H1 (cell line): ENCODE measurements at regions not wholly inside any gene's neighbourhood (a gene's known extent, or its start where the extent isn't known, plus 50 kb on each side); places are given as distances from the start of the nearest gene placed in this dataset.
"Not testable (repeated sequence)": the region's sequence is repeated elsewhere in the genome, so short reads cannot be mapped to it uniquely, and the experiment has no call there.

Experiments used
- CEBPB ChIP-seq: IDR thresholded peaks from 2 replicates; pipeline ENCODE4 v1.6.1; 2012; ENCODE audit warnings: low read depth, low read length
- MAFK ChIP-seq: IDR thresholded peaks from 2 replicates; pipeline ENCODE4 v1.6.1; 2012; ENCODE audit warnings: low read depth, mild to moderate bottlenecking, improper control_type of control experiment, low read length
- POLR2A ChIP-seq, 2 experiments: IDR thresholded peaks; 1 replicate in 1 of 2; 2 replicates in 1 of 2; pipeline ENCODE4 v1.6.1; 2011; ENCODE audit warnings: low read depth in 2 of 2, low read length in 2 of 2, mild to moderate bottlenecking in 2 of 2; ENCODE audit errors: control extremely low read depth in 1 of 2
- RAD21 ChIP-seq, 2 experiments: IDR thresholded peaks in 1 of 2; conservative IDR thresholded peaks in 1 of 2; 2 replicates each; pipeline ENCODE4 v1.6.1; 2011; ENCODE audit warnings: low read depth in 2 of 2, low read length in 2 of 2, improper control_type of control experiment in 1 of 2, inconsistent platforms in 1 of 2, mild to moderate bottlenecking in 1 of 2, moderate library complexity in 1 of 2
- SUZ12 ChIP-seq: fragments of 200-600 bp; sonication (generic); IDR thresholded peaks from 2 replicates; pipeline ENCODE4 v1.6.1; 2012; ENCODE audit warnings: mild to moderate bottlenecking, inconsistent platforms, low read length, moderate library complexity, mixed read lengths
- ZNF274 ChIP-seq: IDR thresholded peaks from 2 replicates; pipeline ENCODE4 v1.7.0; 2012; ENCODE audit warnings: low read length, borderline replicate concordance; ENCODE audit errors: extremely low read depth
- TF ChIP-seq, protein P1 (sequence below): IDR thresholded peaks from 2 replicates; pipeline ENCODE4 v1.6.1; 2012; ENCODE audit warnings: inconsistent platforms
- TF ChIP-seq, protein P2 (sequence below), 3 experiments: IDR thresholded peaks; 1 replicate in 2 of 3; 2 replicates in 1 of 3; pipeline versions ENCODE4 v1.5.1 to v1.6.1; 2011; ENCODE audit warnings: low read length in 3 of 3, mild to moderate bottlenecking in 3 of 3, inconsistent platforms in 2 of 3, low read depth in 1 of 3, moderate library complexity in 1 of 3; ENCODE audit not compliant: insufficient read depth in 1 of 3; ENCODE audit errors: control extremely low read depth in 1 of 3

DNA sequence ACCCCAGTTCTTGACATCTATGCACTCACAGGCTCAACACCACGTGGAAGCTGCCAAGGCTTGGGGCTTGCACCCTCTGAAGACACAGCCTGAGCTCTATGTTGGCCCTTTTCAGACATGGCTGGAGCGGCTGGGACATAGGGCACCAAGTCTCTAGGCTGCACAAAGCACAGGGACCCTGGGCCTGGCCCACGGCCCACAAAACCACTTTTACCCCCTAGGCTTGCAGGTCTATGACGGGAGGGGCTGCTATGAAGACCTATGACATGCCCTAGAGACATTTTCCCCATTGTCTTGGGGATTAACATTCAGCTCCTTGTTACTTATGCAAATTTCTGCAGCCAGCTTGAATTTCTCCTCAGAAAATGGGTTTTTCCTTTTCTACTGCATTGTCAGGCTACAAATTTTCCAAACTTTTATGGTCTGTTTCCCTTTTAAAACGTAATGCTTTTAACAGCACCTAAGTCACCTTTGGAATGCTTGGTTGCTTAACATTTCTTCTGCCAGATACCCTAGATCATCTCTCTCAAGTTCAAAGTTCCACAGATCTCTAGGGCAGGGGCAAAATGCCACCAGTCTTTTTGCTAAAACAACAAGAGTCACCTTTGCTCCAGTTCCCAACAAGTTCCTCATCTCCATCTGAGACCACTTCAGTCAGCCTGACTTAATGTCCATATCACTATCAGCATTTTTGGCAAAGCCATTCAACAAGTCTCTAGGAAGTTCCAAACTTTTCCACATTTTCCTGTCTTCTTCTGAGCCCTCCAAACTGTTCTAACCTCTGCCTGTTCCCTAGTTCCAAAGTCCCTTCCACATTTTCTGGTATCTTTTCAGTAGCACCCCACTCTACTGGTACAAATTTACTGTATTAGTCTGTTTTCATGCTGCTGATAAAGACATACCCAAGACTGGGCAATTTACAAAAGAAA lies 232.1 kb upstream of the IL12A start:
- TF ChIP-seq ZNF274; POLR2A (IDR thresholded peaks at IDR 0.05; ENCODE audit: control extremely low read depth in 1 of 2, low read depth in 2 of 2, low read length in 2 of 2); SUZ12; CEBPB; MAFK; RAD21 (IDR thresholded peaks at IDR 0.05 in 1 of 2, conservative IDR thresholded peaks at IDR 0.05 in 1 of 2; ENCODE audit: low read depth in 2 of 2, low read length in 2 of 2): not testable (repeated sequence)
- TF ChIP-seq, protein P1, sequence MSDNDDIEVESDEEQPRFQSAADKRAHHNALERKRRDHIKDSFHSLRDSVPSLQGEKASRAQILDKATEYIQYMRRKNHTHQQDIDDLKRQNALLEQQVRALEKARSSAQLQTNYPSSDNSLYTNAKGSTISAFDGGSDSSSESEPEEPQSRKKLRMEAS, result not testable (repeated sequence)
- TF ChIP-seq, protein P2, sequence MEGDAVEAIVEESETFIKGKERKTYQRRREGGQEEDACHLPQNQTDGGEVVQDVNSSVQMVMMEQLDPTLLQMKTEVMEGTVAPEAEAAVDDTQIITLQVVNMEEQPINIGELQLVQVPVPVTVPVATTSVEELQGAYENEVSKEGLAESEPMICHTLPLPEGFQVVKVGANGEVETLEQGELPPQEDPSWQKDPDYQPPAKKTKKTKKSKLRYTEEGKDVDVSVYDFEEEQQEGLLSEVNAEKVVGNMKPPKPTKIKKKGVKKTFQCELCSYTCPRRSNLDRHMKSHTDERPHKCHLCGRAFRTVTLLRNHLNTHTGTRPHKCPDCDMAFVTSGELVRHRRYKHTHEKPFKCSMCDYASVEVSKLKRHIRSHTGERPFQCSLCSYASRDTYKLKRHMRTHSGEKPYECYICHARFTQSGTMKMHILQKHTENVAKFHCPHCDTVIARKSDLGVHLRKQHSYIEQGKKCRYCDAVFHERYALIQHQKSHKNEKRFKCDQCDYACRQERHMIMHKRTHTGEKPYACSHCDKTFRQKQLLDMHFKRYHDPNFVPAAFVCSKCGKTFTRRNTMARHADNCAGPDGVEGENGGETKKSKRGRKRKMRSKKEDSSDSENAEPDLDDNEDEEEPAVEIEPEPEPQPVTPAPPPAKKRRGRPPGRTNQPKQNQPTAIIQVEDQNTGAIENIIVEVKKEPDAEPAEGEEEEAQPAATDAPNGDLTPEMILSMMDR (IDR thresholded peaks at IDR 0.05; ENCODE audit: control extremely low read depth in 1 of 3, insufficient read depth in 1 of 3, low read depth in 1 of 3, low read length in 3 of 3), result not testable (repeated sequence)
